Lower lobe of right lung (tissue), 2 donors: ENCODE measurements at regions not wholly inside any gene's neighbourhood (a gene's known extent, or its start where the extent isn't known, plus 50 kb on each side); places are given as distances from the start of the nearest gene placed in this dataset.

Source experiments
- ATAC-seq, 2 donors: fragments of 200-7000 bp; cut with Tn5 transposase; one replicate each; pipeline ENCODE4 v1.9.1; 2020 to 2022; ENCODE audit warnings: mild to moderate bottlenecking in 2 of 2, moderate library complexity in 2 of 2
- DNase-seq: peaks from one replicate; pipeline ENCODE4 v3.0.0-alpha.2; 2020
- H3K27ac ChIP-seq: fragments of 200-600 bp; one replicate; pipeline ENCODE4 v1.8.0; 2022
- H3K27me3 ChIP-seq: fragments of 200-600 bp; one replicate; pipeline ENCODE4 v1.8.0; 2022; ENCODE audit warnings: low read depth
- H3K36me3 ChIP-seq: fragments of 200-600 bp; one replicate; pipeline ENCODE4 v1.8.0; 2022; ENCODE audit warnings: mild to moderate bottlenecking
- H3K4me1 ChIP-seq: fragments of 200-600 bp; one replicate; pipeline ENCODE4 v1.8.0; 2022
- H3K4me3 ChIP-seq: fragments of 200-600 bp; one replicate; pipeline ENCODE4 v1.8.0; 2022; ENCODE audit warnings: mild to moderate bottlenecking
- H3K9me3 ChIP-seq: fragments of 200-600 bp; one replicate; pipeline ENCODE4 v1.8.0; 2022
- CTCF ChIP-seq: fragments of 200-600 bp; IDR thresholded peaks from one replicate; pipeline ENCODE4 v1.8.0; 2022; ENCODE audit warnings: antibody characterized with exemption, mild to moderate bottlenecking
- intact Hi-C: fragments of 100-400 bp; cut with DNase I; formaldehyde crosslinking; loops from one replicate; pipeline ENCODE4 v1.11.0; 2022
- donor health status: DM: no; HTN: yes; CAD: no; lungs with severe emphysema.

GRCh38 chr10:6637053-6637452, 57.0 kb upstream of the PRKCQ start:
- intact Hi-C loops, result no loop called here
- no peak for TF ChIP-seq CTCF
- Histone ChIP-seq H3K36me3 (no peaks in the 10 kb centered on the region), H3K4me1 (no peaks in the 10 kb centered on the region), H3K4me3 (no peak overlapping the region), H3K27me3 (no peaks in the 10 kb centered on the region), H3K9me3 (no peaks in the 10 kb centered on the region), H3K27ac (no peak overlapping the region)
- no peak for ATAC-seq
- DNase-seq, result no peak

DNA sequence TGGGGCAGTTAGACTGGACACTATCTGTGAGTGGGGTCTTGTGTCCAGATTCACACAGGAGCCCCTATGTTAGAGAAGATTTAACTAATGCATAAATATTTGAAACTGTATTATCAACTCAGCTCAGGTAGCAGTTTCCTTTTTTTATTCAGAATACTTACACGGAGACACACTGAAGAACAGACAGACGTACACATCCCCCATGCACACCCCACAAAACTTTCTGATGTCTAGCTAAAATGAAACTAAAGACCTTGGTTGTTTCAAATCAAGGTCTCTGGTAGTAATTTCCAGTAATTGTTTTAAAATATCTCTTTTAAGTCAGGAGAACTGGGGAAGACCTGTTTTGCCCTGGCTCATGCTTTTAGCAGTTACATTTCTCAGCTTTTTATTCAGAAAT, 55.7 kb upstream of the PRKCQ start:
- Histone ChIP-seq H3K27me3 (no peaks in the 10 kb centered on the region), H3K4me3 (no peak overlapping the region), H3K9me3 (no peaks in the 10 kb centered on the region), H3K36me3 (no peaks in the 10 kb centered on the region), H3K27ac (no peak overlapping the region), H3K4me1 (no peaks in the 10 kb centered on the region)
- no peak for DNase-seq
- no peak for TF ChIP-seq CTCF
- ATAC-seq, result no peak
- intact Hi-C loops, result no loop called here
